Neural progenitor cell (in vitro differentiated cells): ENCODE measurements at regions not wholly inside any gene's neighbourhood (a gene's known extent, or its start where the extent isn't known, plus 50 kb on each side); places are given as distances from the start of the nearest gene placed in this dataset.

Experiments
- EZH2 ChIP-seq: fragments of 200-600 bp; sonication (generic); IDR thresholded peaks from 2 replicates; pipeline ENCODE4 v1.6.1; 2017; ENCODE audit warnings: antibody characterized with exemption, mild to moderate bottlenecking, moderate library complexity
- EZH2phosphoT487 ChIP-seq: fragments of 200-600 bp; sonication (generic); IDR thresholded peaks from 2 replicates; pipeline ENCODE4 v1.6.1; 2017; ENCODE audit warnings: antibody characterized with exemption
- TF ChIP-seq, protein P1 (sequence below): fragments of 200-600 bp; sonication (generic); IDR thresholded peaks from 2 replicates; pipeline ENCODE4 v1.5.1; 2017; ENCODE audit warnings: antibody characterized with exemption, mild to moderate bottlenecking

- TF ChIP-seq EZH2 (no peak), EZH2phosphoT487 (no peak)
- TF ChIP-seq, protein P1, sequence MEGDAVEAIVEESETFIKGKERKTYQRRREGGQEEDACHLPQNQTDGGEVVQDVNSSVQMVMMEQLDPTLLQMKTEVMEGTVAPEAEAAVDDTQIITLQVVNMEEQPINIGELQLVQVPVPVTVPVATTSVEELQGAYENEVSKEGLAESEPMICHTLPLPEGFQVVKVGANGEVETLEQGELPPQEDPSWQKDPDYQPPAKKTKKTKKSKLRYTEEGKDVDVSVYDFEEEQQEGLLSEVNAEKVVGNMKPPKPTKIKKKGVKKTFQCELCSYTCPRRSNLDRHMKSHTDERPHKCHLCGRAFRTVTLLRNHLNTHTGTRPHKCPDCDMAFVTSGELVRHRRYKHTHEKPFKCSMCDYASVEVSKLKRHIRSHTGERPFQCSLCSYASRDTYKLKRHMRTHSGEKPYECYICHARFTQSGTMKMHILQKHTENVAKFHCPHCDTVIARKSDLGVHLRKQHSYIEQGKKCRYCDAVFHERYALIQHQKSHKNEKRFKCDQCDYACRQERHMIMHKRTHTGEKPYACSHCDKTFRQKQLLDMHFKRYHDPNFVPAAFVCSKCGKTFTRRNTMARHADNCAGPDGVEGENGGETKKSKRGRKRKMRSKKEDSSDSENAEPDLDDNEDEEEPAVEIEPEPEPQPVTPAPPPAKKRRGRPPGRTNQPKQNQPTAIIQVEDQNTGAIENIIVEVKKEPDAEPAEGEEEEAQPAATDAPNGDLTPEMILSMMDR = no peak
Observed at GRCh38 chr9:17878810-17879370, 300.0 kb downstream of the SH3GL2 start.
